CD4-positive, alpha-beta T cell treated with Interleukin-15 for 4 hours (primary cell): ENCODE measurements at regions not wholly inside any gene's neighbourhood (a gene's known extent, or its start where the extent isn't known, plus 50 kb on each side); places are given as distances from the start of the nearest gene placed in this dataset.

Source experiments
- DNase-seq: peaks from one replicate; pipeline ENCODE4 v3.0.0-alpha.2; 2020; ENCODE audit warnings: low spot score

DNA sequence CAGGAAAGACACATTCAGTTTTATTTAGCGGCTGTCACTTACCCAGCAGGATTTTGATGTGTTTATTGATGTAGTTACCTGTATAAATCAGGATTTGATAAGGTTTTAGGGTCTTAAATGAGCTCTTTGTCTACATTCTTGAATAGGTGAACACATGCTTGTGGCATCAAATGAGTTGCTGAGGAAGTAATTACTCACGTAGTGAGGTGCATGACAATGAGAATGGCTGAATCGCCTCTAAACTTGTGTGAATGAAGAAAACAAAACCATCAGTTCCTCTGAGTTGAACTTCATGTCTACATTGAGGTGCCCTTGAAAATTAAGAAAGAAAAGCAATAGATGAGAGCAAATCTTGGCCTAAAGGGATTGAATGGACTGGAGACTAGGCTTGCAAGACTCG is 245.6 kb upstream of the SATB1 start:
- no peak for DNase-seq

DNA sequence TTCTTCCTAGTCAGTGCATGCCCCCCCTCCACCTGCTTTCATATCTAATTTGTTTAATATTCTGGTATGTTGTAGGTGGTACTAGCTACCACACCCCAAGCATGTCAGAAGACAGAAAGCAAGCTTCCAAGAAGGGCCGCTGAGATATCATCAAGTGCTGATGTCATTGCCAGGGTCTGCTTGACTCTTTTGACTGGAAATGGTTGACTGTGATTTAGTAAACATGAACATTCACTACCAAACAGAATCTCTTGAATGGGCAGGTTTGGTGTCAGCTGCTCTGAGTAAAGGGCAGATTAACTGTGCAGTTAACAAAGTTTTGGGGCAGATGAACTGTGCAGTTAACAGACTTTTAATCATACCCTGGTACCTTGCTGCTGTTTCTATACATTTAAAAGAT is 244.2 kb upstream of the SATB1 start:
- DNase-seq, result peak; percentile 4

DNA sequence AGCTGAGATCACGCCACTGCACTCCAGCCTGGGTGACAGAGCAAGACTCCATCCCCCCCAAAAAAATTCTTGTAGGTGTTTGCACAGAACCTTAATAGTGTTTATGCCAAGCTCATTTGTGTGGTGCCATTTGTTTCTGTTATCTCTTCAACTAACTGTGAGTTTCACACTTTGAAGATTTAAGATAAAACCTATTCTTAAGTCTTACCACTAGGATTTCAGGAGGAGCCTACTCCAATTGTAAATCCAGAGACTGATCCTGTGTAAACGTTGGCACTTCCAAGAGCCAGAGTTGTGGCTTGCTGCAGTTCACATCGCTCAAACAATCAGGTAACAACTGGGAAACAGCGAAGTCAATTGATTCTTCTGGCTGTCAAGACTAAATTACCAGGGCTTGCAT is 242.4 kb upstream of the SATB1 start:
- DNase-seq, result no peak

DNA sequence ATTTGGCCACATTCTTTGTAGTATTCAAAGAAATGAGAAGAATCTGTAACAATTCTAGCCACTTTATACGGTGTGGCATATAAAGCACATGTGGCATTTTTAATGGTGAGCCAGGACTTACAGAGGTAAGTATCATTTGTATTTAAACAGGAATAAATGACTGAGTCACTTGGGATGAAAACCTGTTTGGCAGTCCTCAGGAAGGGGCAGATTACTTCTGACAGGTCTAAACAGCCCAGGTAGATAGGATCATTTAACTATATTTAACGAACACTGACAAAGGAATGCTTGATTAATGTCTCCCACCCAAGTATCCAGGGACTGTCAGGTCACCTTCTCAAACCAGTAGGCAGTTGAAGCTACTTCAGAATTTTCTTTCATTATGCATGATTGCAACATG is 241.5 kb upstream of the SATB1 start:
- DNase-seq, result no peak

DNA sequence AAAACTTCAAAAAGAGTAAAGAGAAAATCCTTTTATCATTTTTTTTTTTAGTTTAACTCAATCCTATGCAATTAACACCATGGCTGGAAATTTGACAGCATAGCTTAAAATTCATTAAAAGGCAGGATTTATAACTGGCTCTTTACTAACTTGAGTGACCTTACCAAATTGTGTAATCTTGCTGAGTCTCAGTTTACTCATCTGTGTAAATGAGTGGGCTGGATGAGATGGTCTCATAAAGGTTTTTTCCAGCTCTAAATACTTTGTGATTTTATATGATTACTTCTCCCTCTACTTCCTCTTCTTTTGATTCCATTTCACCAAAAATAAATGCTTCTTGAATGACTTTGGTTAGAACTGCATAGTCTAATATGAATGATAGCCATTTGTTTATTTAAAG is 234.9 kb upstream of the SATB1 start:
- no peak for DNase-seq

DNA sequence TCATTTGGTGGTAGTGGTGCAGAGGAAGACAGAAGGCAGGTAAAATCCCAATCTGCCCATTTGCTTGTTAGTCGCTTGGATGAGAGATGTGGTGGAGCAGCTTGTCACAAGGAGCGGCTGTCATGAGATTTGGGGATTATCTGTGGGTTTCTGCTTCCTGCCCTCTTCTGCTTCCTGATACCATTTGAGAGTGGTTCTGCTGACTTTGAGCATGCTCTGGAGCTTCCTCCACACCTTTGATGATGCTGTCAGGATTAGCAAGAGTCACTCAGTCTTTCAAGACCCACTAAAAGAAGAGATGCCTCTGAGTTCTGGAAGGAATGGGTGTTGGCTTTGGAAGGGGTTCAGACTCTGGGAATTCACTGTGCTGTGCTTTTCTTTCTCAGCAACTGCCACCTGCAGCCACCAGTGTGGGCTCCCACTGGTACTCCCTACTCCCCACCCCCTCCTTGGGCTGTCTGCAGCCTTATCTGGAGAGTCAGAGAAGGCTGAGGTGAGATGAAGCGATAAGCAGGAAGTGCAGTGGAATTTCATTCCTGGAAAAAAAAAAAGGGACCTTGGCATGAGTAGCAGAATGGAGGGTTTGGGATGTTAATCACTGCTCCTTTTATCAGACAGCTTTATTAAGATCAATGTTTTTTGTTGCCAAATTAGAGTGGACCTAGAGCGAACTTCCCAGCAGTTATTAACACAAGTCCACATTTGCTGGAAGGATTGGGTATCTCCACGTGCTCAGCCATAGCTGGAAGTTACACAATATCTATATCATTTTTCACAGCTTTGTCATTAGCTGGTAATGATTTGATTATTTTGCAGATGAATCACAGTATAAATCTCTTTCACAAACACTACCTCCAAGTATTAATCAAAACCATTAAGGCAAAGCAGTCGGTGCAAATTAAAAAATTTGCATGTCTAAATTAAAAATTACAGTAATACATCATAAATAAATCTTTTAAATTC is 233.0 kb upstream of the SATB1 start:
- DNase-seq, result peak; percentile 5

DNA sequence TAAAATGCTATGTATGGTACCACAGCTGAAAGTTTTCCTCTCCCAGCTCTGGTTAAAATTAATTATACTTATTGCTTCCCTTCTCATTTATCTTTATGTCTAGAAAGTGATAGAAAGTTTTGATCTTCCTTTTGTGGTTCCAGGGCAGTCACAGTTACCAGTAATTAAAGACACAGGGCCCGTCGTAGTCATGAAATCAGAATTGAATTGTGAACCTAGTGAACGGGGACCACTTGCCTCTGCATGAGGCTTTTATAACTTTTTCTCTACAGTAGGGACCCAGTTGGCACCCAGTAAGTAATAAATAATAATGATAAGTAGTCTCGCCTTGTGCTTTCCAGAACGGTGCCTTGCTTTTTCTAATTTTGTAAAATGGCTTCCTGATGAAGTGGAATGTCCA is 231.7 kb upstream of the SATB1 start:
- DNase-seq, result no peak

DNA sequence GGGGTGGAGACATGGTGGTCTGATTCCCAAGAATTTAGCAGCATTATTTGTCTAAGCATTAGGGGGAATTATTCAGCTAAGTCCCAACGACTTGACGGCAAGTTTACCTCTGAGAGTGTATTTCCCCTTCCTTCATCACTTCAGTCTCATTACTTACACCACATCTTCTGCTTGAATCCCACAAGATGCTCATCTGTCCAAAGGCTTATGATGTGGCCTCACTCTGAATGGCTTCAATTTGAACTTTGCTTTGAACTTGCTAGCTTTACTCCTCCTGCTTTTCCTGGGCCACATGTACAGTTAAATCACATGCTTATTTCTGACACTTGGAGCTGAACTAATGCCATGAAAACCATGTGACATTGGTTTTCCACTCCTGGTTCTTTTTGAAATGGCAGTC is 231.3 kb upstream of the SATB1 start:
- DNase-seq, result no peak

DNA sequence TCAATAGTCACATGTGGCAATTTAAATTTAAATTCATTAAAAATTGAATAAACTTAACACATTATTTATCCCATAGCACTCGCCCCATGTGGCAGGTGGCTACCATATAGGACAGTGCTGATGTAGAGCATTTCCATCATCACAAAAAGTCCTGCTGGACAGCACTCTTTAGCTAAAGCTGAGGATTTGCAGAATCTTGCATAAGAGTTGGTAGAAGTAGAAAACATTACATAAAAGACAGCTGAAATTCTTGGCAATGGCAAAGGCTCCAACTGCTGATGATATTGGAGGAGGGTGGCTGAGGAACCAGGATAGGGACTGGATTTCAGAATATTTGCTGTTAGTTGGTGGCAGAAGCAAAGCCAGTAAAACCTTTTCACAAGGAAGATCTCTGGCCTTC is 230.7 kb upstream of the SATB1 start:
- no peak for DNase-seq

DNA sequence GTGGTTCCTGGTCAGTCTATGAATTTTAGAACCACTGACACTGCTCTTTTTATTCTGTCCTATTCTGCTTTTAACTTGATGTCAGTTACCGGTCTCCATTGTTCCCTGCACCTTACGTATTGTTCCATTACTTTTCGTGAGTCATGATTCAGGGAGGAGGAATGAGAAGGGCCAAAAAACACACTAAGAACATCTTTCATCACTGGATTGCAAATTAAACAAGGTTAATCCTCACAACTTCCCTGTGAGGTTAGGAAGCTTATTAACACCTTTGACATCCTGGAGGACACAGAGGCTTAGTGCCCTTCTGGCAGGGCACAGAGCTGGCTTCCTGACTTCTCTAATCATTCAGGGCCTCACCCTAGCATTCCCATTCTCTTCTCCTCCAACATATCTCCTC is 227.6 kb upstream of the SATB1 start:
- no peak for DNase-seq

DNA sequence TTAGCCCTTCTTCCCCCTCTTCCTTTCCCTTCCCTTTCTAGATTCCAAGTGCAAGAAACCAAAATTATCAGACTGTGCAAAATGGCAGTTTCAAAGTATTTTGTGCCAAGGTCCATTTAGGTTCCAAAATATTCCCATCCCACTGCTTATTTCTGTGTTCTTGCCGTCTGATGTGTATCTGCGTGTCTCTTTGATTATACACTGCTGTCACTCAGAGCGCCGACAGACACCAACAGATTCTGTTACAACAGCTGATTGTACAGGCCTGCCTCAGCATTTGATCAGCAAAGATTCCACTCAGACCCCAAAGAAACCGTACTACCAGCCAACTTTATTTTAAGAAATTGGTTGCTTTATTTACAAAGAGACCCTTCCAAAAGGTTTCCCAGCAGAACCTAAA is 225.6 kb upstream of the SATB1 start:
- DNase-seq, result no peak

DNA sequence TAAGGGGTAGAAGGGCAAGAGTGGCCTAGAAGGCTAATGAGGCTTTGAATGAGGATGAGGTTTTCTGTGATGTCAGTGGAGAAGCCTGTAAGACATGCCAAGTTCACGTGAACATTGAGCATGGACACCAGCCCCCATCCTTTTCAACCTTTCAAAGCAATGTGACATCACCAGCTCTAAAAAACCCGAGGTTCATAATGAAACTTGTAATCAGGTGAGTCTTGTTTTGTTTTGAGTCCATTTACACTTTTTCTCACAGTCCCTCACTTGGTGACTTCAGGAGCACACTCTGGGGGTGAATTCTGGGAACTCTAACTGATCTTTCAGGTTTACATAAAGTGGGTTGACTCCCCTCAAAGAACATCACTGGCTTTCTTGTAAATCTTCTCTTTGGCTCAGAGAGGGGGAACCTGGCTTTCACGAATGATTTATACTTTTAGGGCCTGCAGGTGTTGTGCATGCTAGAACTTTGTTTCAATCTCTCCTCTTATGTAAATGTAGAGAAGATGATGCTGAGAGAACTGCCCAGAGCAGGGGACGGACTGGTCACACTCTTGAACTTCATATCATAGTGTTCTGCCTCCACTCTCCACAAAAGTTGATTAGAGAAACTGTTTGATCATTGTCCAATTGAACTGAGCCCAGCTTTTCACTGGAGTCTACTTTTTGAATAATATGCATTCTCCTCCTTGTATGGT is 224.7 kb upstream of the SATB1 start:
- DNase-seq, result peak; percentile 19

DNA sequence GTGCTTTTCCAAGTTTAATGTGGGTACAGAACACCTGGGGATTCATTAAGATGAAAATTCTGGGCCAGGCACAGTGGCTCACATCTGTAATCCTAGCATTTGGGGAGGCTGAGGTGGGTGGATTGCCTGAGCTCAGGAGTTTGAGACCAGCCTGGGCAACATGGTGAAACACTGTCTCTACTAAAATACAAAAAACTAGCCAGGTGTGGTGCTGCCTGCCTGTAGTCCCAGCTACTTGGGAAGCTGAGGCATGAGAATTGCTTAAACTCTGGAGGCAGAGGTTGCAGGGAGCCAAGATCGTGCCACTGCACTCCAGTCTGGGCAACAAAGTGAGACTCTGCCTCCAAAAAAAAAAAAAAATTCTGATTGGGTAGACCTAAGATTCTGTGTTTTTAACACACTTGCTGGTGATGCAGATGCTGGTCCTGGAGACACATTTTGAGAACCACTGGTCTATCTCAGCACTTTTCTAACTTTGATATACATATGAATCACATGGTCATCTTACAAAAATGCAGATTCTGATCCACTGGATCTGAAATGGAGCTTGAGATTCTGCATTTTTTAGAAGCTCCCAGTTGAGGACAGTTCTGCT is 223.8 kb upstream of the SATB1 start:
- no peak for DNase-seq

DNA sequence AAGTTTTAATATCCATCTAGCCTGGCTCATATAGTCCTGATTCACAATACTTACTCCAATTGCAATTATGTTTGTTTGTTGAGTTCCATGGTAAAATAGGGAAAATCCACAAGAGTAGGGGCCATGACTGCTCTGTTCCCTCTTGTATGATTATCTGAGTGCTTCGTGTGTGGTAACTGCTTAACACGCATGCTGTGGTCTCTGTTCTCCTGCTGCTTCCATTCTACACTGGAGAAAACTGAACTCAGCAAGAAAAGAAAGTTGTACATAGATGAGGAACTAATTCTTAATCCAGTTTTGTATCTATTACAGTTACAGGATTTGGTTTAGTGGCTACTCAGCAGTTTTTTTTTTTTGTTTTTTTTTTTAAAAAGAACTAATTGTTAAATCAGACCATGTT is 223.0 kb upstream of the SATB1 start:
- DNase-seq, result no peak

DNA sequence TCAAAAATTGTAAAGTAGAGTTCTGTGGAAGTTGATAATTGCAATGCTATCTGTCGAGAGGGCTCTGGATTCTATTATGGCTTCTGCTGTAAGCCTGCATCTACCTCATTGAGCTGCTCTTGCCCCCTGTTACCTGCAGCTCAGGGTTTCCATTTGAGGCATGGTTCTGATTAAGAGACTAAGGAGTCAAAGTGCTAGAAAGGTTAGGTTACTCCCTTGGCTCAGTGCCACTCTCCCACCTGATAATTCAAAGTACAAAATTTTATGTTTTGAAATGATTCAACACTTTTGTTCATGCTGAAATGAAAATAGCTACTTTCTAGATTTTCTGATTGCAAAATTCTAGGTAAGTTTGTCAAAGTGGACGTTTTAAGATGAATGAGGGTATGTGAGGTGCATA is 220.5 kb upstream of the SATB1 start:
- no peak for DNase-seq

DNA sequence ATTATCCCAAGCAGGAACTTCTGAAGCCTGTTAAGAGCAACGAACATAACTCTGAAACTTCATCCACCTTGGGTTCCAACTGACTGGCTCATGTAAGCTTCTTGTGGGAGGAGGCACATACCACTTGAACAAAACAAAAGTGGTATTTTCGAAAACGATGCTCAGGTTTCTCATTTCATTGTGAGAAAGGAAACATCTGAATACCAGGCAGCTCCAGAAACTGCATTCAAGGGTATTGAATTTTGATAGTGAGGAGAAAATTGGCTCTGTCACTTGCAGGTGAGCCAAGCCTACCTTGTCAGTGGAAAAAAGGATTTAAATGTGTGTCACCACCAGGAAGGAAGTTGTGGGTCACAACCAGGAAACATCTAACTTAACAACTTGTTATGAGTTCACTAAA is 218.1 kb upstream of the SATB1 start:
- peak; percentile 10 for DNase-seq

DNA sequence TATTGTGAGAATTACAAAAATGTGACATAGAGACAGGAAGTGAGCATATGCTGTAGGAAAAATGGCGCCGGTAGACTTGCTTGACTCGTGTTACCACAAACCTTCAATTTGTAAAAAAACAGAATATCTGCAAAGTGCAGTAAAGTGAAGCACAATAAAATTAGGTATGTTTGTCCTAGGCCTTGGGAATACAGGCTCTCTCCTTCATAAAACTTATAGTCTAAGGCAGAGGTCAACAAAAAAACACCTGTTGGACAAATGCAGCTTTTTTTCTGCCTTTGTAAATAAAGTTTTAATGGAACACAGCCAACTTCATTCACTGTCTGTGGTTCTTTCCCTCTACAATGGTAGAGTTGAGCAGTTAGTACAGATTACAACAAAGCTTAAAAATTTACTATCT is 216.8 kb upstream of the SATB1 start:
- no peak for DNase-seq

DNA sequence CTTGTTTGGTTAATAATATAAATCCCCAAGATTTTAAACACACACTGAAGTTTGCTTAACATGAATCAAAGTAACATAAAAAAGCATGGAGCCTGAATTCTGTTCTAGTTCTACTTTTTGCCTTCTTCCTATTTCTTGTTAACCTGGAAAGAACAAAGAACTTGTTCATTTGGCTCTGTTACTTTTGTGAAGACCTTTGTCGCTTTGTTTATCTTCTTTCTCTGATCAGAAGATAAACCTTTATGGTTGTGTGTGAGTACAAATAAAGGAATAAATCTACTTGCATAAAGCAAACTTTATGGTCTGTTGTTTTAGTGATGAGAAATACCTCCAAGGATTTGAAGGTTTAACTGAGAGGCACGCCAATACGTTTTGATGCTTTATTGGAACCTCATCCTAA is 210.1 kb upstream of the SATB1 start:
- no peak for DNase-seq

DNA sequence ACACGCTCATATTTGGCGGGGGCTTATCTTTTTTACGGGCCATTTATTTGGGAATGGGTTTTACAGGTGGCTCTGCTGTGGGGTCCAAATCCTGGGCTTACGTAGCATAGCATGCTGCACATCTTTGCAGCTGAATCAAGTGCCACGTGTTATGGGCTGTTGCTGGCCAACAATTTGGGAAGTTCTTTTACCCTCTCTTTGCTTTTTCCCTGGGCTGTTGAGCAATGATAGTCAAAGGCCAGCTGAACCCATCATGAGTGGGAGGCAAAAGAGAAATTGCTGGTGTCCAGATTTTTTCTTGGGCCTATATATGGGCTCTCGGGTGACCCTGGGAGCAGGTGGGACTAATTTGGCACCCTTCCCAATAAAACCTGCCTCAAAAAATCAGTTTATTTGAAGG is 209.3 kb upstream of the SATB1 start:
- DNase-seq, result no peak

DNA sequence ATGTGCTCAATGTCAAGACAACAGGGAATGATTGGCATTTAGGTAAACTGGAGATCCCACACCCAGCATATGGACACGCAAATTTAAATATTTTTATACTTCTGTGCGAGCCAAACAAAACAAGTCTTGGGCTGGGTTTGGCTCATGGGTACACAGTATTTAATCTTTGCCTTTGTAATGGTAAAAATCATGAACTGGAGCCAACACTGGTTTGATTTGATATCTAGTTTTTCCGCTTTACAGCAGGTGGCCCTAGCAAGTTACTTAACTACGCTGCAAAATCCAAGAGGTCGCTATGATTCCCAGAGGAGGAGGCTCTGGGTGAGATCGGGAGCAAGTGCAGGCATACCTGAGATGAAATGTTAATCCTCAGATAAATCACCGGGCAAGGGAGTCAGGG is 207.9 kb upstream of the SATB1 start:
- no peak for DNase-seq

DNA sequence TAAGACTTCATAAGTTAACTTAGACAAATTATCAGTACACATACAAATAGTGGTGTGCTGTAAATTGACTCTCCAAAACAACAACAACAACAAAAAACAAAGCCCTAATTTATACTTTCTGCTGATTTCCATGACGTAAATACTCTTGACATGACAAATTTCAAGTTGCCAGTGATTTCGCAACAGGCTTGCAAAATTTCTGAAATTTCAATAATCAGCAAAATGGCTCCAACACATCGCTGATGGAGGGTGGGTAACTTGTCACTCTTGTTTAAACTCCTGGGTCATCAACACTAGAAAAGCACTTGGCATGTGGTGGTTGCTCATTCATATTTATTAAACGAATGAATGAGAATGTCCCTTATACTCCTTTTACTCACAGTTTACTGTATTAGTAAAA is 205.2 kb upstream of the SATB1 start:
- no peak for DNase-seq

DNA sequence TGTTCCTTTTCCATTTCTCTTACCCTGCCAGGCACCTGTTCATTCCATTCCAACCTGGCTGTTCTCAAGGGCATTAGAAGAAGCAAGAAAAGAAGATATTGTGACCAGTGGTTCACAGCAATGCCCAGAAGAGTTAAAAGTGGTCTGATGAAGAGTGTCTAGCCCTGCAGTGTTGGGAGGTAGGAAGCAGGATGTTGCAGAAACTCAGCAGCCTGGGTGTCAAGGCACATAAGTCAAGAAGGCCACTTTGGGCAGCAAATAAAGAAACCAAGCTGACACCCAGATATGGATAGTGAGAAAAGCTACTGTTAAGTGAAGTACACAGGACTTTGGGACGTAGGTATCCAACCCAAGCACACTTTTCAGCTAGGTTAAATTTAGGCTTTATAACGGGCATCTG is 199.9 kb upstream of the SATB1 start:
- no peak for DNase-seq

DNA sequence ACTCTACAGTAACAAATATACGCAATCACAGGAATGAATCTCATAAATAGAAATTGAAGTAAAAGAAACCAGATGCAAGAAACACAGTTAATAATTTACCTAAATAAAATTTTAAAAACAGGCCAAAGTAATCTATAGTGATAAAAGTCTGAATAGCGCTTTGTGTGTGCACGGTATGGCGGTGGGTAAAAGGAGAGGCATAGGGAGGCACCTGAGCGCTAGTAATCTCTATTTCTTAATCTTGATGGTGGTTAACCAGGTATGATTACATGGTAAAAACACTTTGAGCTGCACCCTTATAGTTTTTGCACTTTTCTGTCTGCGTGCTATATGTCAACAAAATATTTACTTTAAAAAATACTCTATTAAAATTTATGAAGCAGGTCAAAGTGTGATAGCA is 198.1 kb upstream of the SATB1 start:
- DNase-seq, result no peak
